ENCODE measurements at regions not wholly inside any gene's neighbourhood (a gene's known extent, or its start where the extent isn't known, plus 50 kb on each side); places are given as distances from the start of the nearest gene placed in this dataset.

GRCh38 chr1:25001125-25001915 lies 71.2 kb upstream of the RUNX3 start:
- no peak for TF ChIP-seq GABPB1 (CRISPR knock-in tag; IDR thresholded peaks at IDR 0.05)
- TF ChIP-seq MAX (IDR thresholded peaks at IDR 0.05): no peak
- no peak for TF ChIP-seq ATM (IDR thresholded peaks at IDR 0.05; ENCODE audit: borderline replicate concordance)

All from HepG2 (cell line).